ENCODE measurements at regions not wholly inside any gene's neighbourhood (a gene's known extent, or its start where the extent isn't known, plus 50 kb on each side); places are given as distances from the start of the nearest gene placed in this dataset.

- DNase-seq, result no peak
These were observed 279.2 kb upstream of the SKOR2 start for GRCh38 chr18:47530695-47531094.

- peak; percentile 76 for DNase-seq
These were observed 276.9 kb upstream of the SKOR2 start for GRCh38 chr18:47528343-47528742.

GRCh38 chr18:47526147-47526546 lies 274.7 kb upstream of the SKOR2 start:
- no peak for DNase-seq

GRCh38 chr18:47522359-47522758 lies 270.9 kb upstream of the SKOR2 start:
- DNase-seq, result no peak

- no peak for DNase-seq
These were observed 268.8 kb upstream of the SKOR2 start for GRCh38 chr18:47520263-47520662.

- no peak for DNase-seq
These were observed 268.2 kb upstream of the SKOR2 start for GRCh38 chr18:47519706-47520105.

GRCh38 chr18:47519277-47519676 lies 267.8 kb upstream of the SKOR2 start:
- no peak for DNase-seq

GRCh38 chr18:47513614-47514013 lies 262.2 kb upstream of the SKOR2 start:
- no peak for DNase-seq

- DNase-seq, result no peak
These were observed 261.4 kb upstream of the SKOR2 start for GRCh38 chr18:47512726-47513435.

- no peak for DNase-seq
These were observed 260.6 kb upstream of the SKOR2 start for GRCh38 chr18:47512056-47512455.

GRCh38 chr18:47510831-47511230 lies 259.4 kb upstream of the SKOR2 start:
- DNase-seq, result no peak

GRCh38 chr18:47507651-47508050 lies 256.2 kb upstream of the SKOR2 start:
- DNase-seq, result no peak

GRCh38 chr18:47506897-47507296 lies 255.4 kb upstream of the SKOR2 start:
- DNase-seq, result no peak

- no peak for DNase-seq
These were observed 250.5 kb upstream of the SKOR2 start for GRCh38 chr18:47501946-47502345.

GRCh38 chr18:47500930-47501329 lies 249.5 kb upstream of the SKOR2 start:
- DNase-seq, result no peak

GRCh38 chr18:47492691-47493090 lies 241.2 kb upstream of the SKOR2 start:
- no peak for DNase-seq

- DNase-seq, result peak; percentile 41
These were observed 239.4 kb upstream of the SKOR2 start for GRCh38 chr18:47490882-47491281.

GRCh38 chr18:47485221-47485797 lies 233.8 kb upstream of the SKOR2 start:
- no peak for DNase-seq

GRCh38 chr18:47484068-47484467 lies 232.6 kb upstream of the SKOR2 start:
- no peak for DNase-seq

GRCh38 chr18:47480166-47480565 lies 228.7 kb upstream of the SKOR2 start:
- DNase-seq, result no peak

- DNase-seq, result no peak
These were observed 220.3 kb upstream of the SKOR2 start for GRCh38 chr18:47471784-47472183.

GRCh38 chr18:47470941-47471340 lies 219.5 kb upstream of the SKOR2 start:
- no peak for DNase-seq

- no peak for DNase-seq
These were observed 218.1 kb upstream of the SKOR2 start for GRCh38 chr18:47469576-47469975.

- no peak for DNase-seq
These were observed 210.5 kb upstream of the SKOR2 start for GRCh38 chr18:47461977-47462376.

GRCh38 chr18:47461406-47461948 lies 210.0 kb upstream of the SKOR2 start:
- DNase-seq, result no peak
